ENCODE measurements at regions not wholly inside any gene's neighbourhood (a gene's known extent, or its start where the extent isn't known, plus 50 kb on each side); places are given as distances from the start of the nearest gene placed in this dataset.

GRCh38 chr2:7118606-7119131 is 201.5 kb downstream of the RNF144A start:
- Histone ChIP-seq H3K36me3 (ENCODE audit: control insufficient read depth in 2 of 2, insufficient read depth in 1 of 2, low read length in 2 of 2) (no peaks in the 10 kb centered on the region), H3K4me1 (ENCODE audit: control insufficient read depth, insufficient read depth, low read length) (no peaks in the 10 kb centered on the region), H3K9me3 (ENCODE audit: control insufficient read depth, insufficient read depth, low read depth, low read length) (no peaks in the 10 kb centered on the region; the same call in 1 of the 2 replicates), H3K4me3 (ENCODE audit: low read depth, low read length) (no peak overlapping the region), H3K27ac (ENCODE audit: extremely low read depth, low read depth, low read length) (no peak overlapping the region)
- ChIA-PET CTCF (interaction anchor here (0.8 to 2.7 kb wide), 4 partner anchors 9 to 553 kb away, joined by 3 to 14 read pairs (median 4); no protein-coding TSS in a partner anchor), POLR2A (no interaction called here)
- no peak for TF ChIP-seq KLF8 (tag by site-specific recombination; IDR thresholded peaks at IDR 0.05)
- peak; percentile 18; the same call in 1 of the 2 replicates for TF ChIP-seq SCRT2 (tag by site-specific recombination; IDR thresholded peaks at IDR 0.05)
- no peak for TF ChIP-seq HIC1 (tag by site-specific recombination; IDR thresholded peaks at IDR 0.05)

- H3K9me3 ChIP-seq (ENCODE audit: control insufficient read depth, insufficient read depth, low read depth, low read length) = no peaks in the 10 kb centered on the region
- TF ChIP-seq CTCF (tag by site-specific recombination; IDR thresholded peaks at IDR 0.05) (peak; percentile 23; the same call in 1 of the 2 replicates), ZNF169 (tag by site-specific recombination; IDR thresholded peaks at IDR 0.05) (no peak), ZNF654 (tag by site-specific recombination; IDR thresholded peaks at IDR 0.05; ENCODE audit: low read depth) (peak; percentile 29)
- POLR2A ChIA-PET = no interaction called here
- H3K4me3 ChIP-seq (ENCODE audit: low read depth, low read length) = no peak overlapping the region
- H3K36me3 ChIP-seq (ENCODE audit: control insufficient read depth in 2 of 2, insufficient read depth in 1 of 2, low read length in 2 of 2) = no peaks in the 10 kb centered on the region
- H3K27ac ChIP-seq (ENCODE audit: extremely low read depth, low read depth, low read length) = no peak overlapping the region
- no peaks in the 10 kb centered on the region for H3K4me1 ChIP-seq (ENCODE audit: control insufficient read depth, insufficient read depth, low read length)
- CTCF ChIA-PET = interaction anchor here (0.6 to 2.7 kb wide), 4 partner anchors 15 to 309 kb away, joined by 3 to 14 read pairs (median 4); no protein-coding TSS in a partner anchor
Observed at GRCh38 chr2:7119132-7119835, 202.1 kb downstream of the RNF144A start.

- Histone ChIP-seq H3K36me3 (ENCODE audit: control insufficient read depth in 2 of 2, insufficient read depth in 1 of 2, low read length in 2 of 2) (no peaks in the 10 kb centered on the region), H3K27ac (ENCODE audit: extremely low read depth, low read depth, low read length) (no peak overlapping the region), H3K4me3 (ENCODE audit: low read depth, low read length) (no peak overlapping the region), H3K9me3 (ENCODE audit: control insufficient read depth, insufficient read depth, low read depth, low read length) (no peaks in the 10 kb centered on the region), H3K4me1 (ENCODE audit: control insufficient read depth, insufficient read depth, low read length) (no peaks in the 10 kb centered on the region)
- POLR2A ChIA-PET = no interaction called here
- CTCF ChIA-PET = no interaction called here
- TF ChIP-seq PATZ1 (tag by site-specific recombination; IDR thresholded peaks at IDR 0.05) (no peak), ZSCAN16 (tag by site-specific recombination; IDR thresholded peaks at IDR 0.05) (no peak), SCRT1 (tag by site-specific recombination; IDR thresholded peaks at IDR 0.05; ENCODE audit: borderline replicate concordance) (no peak), ZNF658 (tag by site-specific recombination; IDR thresholded peaks at IDR 0.05) (no peak), ZBTB48 (tag by site-specific recombination; IDR thresholded peaks at IDR 0.05) (no peak), ATF2 (tag by site-specific recombination; IDR thresholded peaks at IDR 0.05; ENCODE audit: low read depth) (no peak), ZNF571 (tag by site-specific recombination; IDR thresholded peaks at IDR 0.05) (no peak), ZNF560 (tag by site-specific recombination; IDR thresholded peaks at IDR 0.05; ENCODE audit: borderline replicate concordance) (no peak), ZNF202 (tag by site-specific recombination; IDR thresholded peaks at IDR 0.05; ENCODE audit: borderline replicate concordance) (no peak), ZNF76 (tag by site-specific recombination; IDR thresholded peaks at IDR 0.05; ENCODE audit: borderline replicate concordance, low read depth) (no peak), TCF7L2 (IDR thresholded peaks at IDR 0.05; ENCODE audit: borderline replicate concordance, low read depth, low read length) (no peak), ZNF654 (tag by site-specific recombination; IDR thresholded peaks at IDR 0.05; ENCODE audit: low read depth) (no peak), PRDM10 (tag by site-specific recombination; IDR thresholded peaks at IDR 0.05) (no peak)
Observed at GRCh38 chr2:7121851-7122250, 204.6 kb downstream of the RNF144A start.
